ENCODE measurements at regions not wholly inside any gene's neighbourhood (a gene's known extent, or its start where the extent isn't known, plus 50 kb on each side); places are given as distances from the start of the nearest gene placed in this dataset.

DNA sequence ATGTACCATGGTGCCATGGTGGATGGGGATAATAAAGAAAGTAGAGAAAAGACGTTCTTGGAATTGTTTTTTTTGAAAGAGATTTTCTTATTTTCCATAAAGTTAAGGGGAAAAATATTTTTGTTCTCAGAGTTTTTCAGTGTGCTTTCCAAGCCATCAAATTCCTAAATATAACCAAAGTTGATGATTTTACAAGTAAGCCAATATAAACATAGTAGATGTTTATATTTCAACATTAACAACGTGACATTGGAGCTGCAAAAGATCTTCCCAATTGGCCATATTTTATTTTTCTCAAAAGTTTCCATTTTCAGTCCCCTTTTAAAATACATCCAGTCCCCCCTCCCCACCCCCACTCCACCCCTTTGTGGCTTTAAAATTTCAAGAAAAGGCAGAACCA is 80.9 kb upstream of the PICALM start:
- no peak for TF ChIP-seq GATA2 (IDR thresholded peaks at IDR 0.05; ENCODE audit: low read depth, low read length)
- no peak for TF ChIP-seq GATA3 (IDR thresholded peaks at IDR 0.05; ENCODE audit: low read depth, low read length)
